T47D (cell line): ENCODE measurements at regions not wholly inside any gene's neighbourhood (a gene's known extent, or its start where the extent isn't known, plus 50 kb on each side); places are given as distances from the start of the nearest gene placed in this dataset.
"Not testable (repeated sequence)": the region's sequence is repeated elsewhere in the genome, so short reads cannot be mapped to it uniquely, and the experiment has no call there.

Source experiments
- DNase-seq, 2 experiments: peaks; one replicate each; pipeline versions ENCODE4 v3.0.0 to v3.0.0-alpha.2; 2011 to 2012; ENCODE audit warnings: low read depth in 1 of 2, low spot score in 1 of 2
- JUND ChIP-seq: IDR thresholded peaks from 2 replicates; pipeline ENCODE4 v1.6.1; 2012; ENCODE audit warnings: low read depth
- in situ Hi-C: cut with HindIII; loops from 2 replicates; pipeline ENCODE4 v1.10.0; 2016; ENCODE audit warnings: low sequenced_read_pairs, low pct_unique_long_range_greater_than_20kb

DNA sequence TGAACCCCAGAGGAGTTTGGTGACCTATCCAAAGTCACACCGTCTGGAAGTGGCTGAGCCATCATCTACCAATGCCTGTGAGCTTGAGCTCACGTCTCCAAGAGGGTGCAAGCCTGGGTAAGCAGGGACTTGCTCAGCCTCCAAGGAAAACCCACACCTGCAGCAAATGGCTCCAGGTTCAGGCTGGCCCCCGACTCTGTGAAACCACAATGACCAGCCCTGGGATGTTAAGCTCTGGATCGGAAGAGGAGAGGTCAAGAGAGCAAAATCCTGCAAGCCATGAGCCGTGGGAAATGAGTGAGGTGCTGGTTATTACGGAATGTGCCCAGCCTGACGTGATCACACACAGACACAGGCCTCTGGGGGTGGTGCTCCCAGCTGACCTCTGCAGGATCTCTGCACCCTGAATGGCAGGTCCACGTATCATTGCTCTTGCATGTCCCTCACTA is 94.1 kb upstream of the OTOS start:
- in situ Hi-C loops: no loop called here
- DNase-seq: no peak
- no peak for TF ChIP-seq JUND

DNA sequence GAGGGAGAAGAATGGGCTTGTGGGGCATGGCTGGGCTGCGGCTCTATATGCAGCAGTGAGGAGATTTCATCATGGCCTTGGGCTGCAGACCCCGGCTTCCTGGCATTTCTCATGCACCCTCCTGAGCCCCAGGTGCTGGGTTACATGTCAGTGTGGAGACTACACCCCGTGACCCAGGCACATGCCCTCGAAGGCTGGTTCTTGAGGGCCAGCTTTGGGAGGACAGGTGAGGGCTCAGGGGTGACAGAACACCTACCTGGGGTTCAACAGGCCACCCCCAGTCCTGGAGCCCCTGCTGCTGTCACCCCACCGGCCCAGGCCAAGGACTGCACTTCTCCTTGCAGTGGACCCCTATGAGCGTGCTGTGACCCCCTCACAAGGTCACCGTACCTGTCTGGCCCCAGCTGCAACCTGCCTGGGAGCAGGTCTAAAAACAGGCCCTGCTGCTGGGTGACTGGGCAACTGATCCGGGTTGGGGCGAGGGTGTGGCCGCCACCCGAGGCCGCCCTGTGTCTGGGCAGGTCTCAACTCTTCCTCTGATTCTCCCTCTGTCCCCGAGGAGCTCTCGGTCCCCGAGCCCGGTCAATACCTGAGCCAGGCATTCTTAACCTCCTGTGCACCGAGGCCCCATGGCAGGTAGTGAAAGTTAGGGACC is 94.8 kb upstream of the OTOS start:
- DNase-seq: no peak
- in situ Hi-C loops: no loop called here
- no peak for TF ChIP-seq JUND

- TF ChIP-seq JUND: no peak
- no peak for DNase-seq
- in situ Hi-C loops: no loop called here
Measured at GRCh38 chr2:240235811-240236210, 95.4 kb upstream of the OTOS start.

DNA sequence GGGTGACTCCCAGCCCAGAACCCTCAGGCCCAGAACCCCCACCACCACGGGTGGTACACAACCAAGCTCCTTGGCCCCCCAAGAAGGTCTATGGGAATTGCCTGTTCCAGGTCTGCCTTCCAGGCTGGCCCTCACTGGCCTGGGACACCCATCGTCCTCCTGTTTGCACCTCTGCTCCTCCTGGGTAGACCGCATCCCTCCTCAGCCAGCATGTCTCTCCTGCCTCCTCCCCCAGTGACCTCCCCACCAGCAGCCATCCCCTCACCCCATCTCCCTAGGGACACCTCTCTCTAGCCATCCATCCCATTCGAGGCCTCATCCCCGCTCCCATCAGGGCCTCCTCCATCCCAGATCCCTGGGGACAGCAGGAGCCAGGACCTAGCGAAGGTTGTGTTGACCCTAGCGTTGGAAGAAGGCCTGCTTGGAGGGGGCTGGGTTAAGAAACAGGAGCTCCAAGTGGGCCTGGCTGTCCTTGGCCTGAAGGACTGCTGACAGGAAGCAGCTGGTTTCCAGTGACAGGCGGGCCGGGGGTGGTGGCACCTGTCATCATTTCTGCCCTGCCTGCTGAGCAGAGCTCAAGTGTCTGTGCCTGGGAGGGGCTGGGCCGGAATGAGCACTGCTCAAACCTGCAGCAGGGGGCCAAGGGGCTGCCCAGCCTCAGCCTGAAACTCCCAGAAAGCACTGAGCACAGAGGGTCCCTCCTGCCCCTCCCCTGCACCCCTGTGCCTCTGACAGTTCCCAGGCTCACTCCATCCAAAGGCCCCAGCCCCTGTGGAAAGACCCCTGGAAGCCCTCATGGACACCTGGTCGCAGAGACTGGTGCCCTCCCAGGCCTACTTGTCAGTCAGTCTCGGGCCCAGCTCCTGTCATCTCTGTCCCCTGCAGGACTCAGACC is 96.0 kb upstream of the OTOS start:
- DNase-seq: no peak
- in situ Hi-C loops: no loop called here

DNA sequence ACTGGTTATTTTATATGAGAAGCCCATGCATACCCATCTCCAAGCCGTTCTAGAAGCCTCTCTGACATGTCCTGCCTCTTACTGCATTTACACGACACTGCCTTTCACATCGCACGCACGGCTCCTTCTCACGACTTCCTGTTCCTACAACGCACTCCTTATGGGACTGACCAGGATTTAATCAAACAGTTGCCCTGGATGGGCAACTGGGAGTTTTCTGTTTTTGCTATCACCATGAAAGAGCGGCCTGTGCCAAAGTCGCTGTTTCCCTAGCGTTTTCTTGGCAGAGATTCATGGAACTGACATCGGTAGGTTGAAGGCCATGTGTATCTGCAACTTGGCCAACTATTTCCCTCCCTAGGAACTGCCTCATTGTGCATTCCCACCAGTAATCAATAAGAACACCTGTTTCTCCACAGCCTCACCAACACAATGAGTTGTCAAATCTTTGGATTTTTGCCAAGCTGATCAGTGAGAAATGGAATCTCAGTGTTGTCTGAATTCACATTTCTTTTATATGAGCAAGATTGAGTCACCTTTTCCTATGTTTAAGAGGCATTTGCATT is 97.2 kb upstream of the OTOS start:
- in situ Hi-C loops: no loop called here
- TF ChIP-seq JUND: no peak
- no peak for DNase-seq

More for the DNA sequence above, 96.0 kb upstream of the OTOS start:
- TF ChIP-seq JUND: no peak

GRCh38 chr2:240238201-240238600 is 97.7 kb upstream of the OTOS start:
- in situ Hi-C loops: no loop called here
- no peak for DNase-seq
- no peak for TF ChIP-seq JUND

- DNase-seq: no peak
- in situ Hi-C loops: no loop called here
- TF ChIP-seq JUND: no peak
Measured at GRCh38 chr2:240238786-240239185, 98.3 kb upstream of the OTOS start.

- no peak for DNase-seq
- in situ Hi-C loops: no loop called here
- TF ChIP-seq JUND: no peak
Measured at GRCh38 chr2:240239325-240239724, 98.9 kb upstream of the OTOS start.

- no peak for DNase-seq
Measured at GRCh38 chr2:240240017-240240734, 99.7 kb upstream of the OTOS start.

DNA sequence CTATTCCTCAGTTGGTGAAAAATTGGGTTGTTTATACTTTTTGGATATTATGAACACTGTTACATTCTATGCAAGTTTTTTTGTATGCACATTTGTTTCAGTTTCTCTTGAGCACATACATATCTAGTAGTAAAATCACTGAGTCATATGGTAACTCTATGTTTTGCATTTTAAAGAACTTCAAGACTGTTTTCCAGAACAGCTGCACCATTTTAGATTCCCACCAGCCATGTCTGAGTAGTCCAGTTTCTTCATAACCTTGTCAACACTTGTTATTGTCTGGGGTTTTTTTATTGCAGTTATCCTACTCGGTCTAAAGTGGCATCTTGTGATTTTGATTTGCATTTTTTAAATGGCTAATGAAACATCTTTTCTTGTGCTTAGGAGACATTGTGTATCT is 100.3 kb upstream of the OTOS start:
- TF ChIP-seq JUND: no peak
- no peak for DNase-seq
- in situ Hi-C loops: no loop called here

More at GRCh38 chr2:240240017-240240734, 99.7 kb upstream of the OTOS start:
- TF ChIP-seq JUND: no peak
- in situ Hi-C loops: no loop called here

DNA sequence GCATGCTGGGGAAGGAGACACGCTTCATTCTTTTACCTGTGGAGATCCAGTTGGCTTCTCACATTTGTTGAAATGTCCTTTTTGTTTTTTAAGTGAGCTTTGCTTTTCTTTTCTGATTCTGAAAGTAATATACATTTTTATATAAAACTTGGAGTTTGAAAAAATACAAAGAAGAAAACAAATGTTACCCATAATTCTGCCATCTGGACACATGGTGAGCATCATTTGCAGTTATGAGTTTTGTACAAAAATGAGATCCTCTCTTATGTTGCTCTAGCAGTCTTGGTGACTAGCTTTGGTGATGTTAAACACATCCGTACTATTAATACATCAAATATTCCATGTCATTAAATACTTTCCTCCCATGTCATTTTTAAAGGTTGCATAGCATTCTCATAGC is 101.1 kb upstream of the OTOS start:
- no peak for DNase-seq
- in situ Hi-C loops: no loop called here
- no peak for TF ChIP-seq JUND

DNA sequence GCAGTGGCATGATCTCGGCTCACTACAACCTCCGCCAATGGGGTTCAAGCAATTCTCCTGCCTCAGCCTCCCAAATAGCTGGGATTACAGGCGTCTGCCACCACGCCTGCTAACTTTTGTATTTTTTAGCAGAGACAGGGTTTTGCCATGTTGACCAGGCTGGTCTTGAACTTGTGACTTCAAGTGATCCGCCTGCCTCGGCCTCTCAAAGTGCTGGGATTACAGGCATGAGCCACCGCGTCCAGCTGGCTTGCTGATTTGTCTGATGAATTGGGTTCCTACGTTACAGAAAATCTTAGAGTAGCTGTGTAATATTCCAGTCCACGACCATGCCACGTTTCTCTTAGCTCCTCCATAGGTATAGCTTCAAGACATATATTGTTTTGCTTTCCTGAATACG is 102.6 kb upstream of the OTOS start:
- in situ Hi-C loops, DNase-seq: not testable (repeated sequence)
